ENCODE measurements at regions not wholly inside any gene's neighbourhood (a gene's known extent, or its start where the extent isn't known, plus 50 kb on each side); places are given as distances from the start of the nearest gene placed in this dataset.
"Not testable (repeated sequence)": the region's sequence is repeated elsewhere in the genome, so short reads cannot be mapped to it uniquely, and the experiment has no call there.

DNA sequence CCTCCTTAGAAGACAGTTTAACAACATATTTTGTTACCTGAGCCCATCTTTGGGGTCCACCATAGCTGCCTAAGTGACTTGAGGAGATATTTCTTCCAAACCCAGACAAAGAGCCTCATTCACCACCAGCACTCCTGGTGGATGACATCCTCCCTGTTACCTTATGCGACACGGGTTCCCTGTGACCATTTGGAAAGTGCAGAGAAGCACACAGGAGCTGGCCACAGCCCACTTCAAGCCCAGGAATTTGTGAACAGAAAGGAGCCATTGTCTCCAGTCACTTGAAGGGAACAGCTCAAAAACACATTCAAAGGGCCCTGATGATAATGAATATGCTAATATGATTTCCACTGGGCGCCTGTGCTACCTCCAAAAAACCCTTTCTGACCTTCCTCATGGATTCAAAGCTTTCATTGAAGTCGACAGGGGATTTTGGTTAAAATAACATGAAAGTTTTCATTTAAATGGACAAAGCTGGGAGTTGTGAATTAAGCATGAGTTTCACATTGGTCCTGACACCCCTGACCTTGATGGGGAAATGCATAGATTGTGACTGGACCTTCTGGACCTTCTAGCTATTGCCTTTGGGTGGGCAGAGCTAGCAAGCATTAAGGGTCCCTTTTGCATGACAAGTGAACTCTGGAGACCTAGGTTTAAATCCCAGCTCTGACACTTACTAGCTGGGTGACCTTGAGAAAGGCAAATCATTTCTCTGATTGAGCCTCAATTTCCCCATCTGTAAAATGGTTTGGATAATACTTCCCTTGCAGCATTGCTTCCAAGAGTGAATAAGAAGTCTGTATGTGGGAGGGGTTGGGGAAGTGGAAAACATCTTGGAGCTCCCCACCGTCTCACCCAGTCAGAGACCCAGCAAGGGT lies 83.3 kb upstream of the SIRPA start:
- DNase-seq (ENCODE audit: low read depth in 3 of 3, low spot score in 2 of 3) = no peak

DNA sequence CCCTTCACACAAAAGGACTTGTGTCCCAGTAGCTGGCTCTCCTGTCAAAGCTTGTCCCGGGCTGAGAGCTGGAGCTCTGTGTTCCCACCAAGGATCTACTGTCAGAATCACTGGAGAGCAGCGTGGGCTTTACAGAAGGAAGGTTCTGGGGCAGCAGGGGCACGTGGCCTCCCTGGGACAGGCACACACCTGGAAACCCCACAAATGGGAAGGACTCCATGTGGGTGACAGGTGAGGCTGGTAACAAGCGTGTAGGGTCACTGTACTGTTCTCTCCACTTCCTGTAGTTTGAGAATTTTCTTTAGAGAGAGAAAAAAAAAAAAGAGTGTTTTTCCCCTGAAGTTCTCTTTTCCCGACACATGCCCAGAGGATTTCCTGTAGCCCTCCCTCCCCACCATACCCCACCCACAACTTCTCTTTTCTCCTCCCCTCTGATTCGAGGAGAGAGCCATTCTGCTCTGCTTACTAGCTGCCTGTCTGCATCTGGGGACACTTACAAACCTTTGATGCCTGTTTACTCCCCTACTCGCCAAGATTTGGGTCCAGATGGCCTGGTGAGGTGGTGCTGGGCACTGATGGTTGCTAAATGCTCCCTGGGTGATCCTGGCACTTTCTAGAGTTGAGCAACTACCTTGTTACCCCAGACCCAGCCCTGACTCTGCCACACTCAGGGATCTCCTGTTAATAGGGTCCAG lies 84.1 kb upstream of the SIRPA start:
- DNase-seq (ENCODE audit: low read depth in 3 of 3, low spot score in 2 of 3) = no peak

DNA sequence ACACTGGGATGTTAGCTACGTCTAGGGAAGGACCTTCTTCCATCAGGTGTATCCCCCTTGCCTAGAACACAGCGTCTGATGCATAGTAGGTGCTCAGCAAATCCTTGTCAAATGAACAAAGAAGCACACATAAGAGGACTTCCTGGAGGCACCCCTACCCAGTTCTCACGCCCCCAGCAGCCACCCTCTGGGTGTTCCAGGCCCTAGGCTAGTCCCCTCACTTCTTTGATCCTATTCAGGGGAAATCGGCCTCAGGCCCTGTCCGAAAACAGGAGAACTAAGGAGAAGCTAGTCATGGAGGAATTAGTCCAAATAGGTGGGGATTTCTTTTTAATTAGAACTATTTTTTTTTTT lies 84.7 kb upstream of the SIRPA start:
- DNase-seq (ENCODE audit: low read depth in 3 of 3, low spot score in 2 of 3) = no peak

DNA sequence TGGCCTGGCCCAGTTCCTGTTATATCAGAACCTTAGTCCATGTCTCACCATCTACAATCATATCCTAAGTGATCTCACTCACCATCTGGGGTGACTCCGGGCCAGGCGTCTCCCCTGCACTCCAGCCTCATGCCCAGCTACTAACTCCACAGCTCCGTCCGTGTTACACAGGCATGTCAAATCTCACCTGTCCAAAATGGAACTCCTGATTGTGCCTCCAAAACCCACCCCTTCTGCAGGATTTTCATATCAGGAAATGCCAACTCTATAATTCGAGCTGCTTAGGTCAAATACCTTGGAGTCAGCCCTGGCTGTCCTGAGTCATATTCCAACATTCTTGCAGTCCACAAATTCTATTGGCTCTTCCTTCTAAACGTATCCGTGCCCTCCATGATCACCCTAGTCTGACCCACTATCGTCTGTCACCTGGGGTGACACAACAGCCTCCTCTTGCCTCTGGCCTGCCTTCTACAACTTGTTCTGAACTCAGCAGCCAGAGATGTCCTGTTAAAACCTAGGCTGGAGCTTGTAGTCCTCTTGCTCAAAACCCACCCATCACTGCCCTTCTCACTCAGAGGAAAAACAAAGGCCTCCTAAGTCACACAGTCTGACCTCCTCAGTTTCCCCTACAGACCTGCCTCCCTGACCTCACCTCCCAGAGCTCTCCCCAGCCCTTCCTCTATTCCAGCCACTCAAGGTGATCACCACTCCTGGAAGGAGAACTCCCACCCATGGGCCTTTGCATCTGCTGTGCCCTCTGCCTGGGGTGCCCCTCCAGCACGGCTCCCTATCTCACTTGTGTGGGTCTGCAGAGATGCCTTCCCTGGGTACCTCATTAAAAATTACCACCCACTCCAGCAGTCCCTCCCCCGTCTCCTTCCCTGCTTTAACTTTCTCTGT lies 85.3 kb upstream of the SIRPA start:
- DNase-seq (ENCODE audit: low read depth in 3 of 3, low spot score in 2 of 3) = no peak

DNA sequence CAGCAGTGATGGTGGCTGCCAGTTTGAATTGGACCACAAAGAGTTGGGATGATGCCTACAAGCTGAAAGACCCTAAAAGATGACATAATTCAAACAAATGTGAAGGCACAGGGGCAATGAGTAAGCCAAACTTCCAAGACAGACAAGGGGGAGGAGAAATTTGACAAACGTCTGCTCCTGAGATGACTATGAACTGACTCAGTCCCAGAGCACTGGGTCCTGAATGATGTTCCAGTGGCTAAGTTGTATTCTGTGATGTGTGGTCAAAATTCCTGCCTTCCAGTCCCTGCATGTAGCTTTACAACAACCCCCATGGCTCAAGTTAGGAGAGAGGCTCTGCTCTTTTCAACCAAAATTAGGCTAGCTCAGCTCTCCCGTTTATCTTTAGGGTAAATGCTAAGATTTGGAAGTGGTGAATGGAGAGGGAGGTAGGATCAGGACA lies 86.1 kb upstream of the SIRPA start:
- no peak for DNase-seq (ENCODE audit: low read depth in 3 of 3, low spot score in 2 of 3)

DNA sequence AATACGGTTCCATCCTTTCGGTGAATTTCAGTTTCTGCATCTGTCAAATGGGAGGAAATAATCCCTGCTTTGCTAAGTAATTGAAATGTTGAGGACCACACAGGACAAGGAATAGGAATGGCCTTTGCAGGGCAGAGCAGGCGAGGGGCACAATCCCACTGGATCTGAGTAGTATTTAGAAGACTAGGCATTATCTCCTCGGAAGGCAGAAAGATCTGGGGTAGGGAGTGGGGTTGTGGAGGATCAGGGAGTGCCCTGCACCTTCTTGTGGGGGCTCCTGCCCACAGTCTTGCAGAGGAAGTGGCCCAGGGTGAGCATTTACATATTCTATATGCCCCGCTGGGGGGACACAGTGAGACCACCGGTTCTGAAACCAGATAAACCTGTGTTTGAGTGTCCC lies 87.1 kb upstream of the SIRPA start:
- no peak for DNase-seq (ENCODE audit: low read depth in 3 of 3, low spot score in 2 of 3)

DNA sequence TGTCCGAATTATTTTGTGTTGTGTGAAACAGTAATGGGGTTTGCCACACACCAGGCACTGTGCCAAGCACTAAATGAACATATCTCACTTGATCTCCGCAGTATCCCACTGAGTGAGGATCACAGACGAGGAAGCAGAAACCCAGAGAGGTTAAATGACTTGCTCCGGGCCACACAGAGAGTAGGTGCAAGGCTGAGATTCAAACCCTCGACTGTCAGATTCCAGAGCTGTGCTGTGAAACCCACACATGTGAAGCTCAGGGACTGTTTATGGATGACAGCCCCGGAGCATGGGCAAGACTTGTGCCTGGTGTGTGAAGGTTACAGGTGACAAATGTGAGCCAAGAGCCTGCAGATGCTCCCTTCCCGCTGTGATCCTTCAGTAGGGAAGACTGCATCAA lies 87.8 kb upstream of the SIRPA start:
- no peak for DNase-seq (ENCODE audit: low read depth in 3 of 3, low spot score in 2 of 3)

DNA sequence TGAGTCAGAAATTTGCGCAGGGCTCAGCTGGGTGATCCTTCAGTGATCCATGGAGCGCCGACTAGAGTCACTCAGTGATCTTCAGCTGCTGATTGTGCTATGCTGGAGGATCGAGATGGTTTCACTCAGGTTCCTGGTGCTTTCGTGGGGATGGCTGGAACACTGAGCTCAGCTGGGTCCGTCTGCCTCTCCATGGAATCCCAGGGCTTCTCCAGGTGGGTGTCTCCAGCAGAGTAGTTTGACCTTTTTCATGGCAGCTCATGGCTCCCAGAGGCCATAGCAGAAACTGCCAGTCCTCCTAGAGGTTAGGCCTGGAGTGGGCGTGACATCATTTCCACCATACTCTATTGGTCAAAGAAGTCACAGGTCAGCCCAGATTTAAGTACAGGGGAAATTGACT lies 88.8 kb upstream of the SIRPA start:
- no peak for DNase-seq (ENCODE audit: low read depth in 3 of 3, low spot score in 2 of 3)

DNA sequence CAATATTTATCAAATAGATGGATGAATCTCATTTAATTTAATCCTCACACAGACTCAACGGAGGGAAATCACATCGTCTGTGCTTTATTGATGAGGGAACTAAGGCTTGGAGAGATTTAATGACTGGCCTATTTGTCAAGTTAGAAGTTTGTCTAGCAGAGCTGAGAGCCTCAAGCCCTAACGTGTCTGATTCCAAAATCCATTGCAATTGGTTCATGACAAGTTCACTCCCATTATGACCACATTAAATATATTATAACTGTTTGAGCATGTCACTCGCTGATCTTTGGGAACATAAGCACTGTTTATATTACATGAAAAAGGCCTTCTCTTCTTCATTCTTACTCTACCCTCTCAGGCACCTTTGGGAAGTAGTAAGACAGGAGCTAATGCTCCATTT lies 89.4 kb upstream of the SIRPA start:
- DNase-seq (ENCODE audit: low read depth in 3 of 3, low spot score in 2 of 3) = no peak

DNA sequence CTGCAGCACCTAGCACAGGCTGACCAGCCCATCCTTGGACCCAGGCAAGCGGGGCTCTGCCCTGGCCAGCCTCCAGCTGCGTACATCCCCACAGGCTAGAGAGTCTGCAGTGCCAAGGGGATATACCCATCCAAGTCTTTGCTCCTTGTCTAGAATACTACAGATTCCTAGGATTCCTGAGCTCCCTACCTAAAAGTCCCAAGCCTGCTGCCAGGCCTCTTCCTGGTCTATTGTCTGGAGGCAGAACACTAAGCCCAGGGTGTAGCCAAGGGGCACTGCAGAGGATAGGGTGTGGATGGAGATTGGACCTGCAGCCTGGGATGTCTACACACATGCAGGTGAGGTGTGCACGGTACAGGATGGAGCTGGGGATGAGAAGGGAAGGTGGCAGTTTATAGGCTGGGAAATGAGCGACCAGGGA lies 90.0 kb upstream of the SIRPA start:
- DNase-seq (ENCODE audit: low read depth in 3 of 3, low spot score in 2 of 3) = no peak

DNA sequence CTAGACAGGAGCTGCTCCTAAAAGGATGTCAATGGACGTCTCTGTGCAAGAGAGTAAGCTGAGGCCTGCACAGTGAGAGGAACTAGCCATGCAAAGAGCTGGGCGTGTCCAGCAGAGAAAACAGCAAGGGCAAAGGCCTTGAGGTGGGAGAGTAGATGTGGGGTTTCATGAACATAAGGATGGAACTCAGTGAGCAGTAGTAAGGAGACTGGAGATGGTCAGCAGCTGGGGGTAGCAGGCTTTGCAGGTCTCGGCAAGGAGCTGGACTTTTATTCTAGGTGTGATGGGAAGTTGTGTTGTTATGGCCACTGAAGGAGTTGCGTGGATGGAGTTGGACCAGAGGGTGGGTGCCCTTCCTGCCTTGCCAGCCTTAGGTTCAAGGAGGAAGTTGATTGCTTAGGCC lies 90.7 kb upstream of the SIRPA start:
- no peak for DNase-seq (ENCODE audit: low read depth in 3 of 3, low spot score in 2 of 3)

DNA sequence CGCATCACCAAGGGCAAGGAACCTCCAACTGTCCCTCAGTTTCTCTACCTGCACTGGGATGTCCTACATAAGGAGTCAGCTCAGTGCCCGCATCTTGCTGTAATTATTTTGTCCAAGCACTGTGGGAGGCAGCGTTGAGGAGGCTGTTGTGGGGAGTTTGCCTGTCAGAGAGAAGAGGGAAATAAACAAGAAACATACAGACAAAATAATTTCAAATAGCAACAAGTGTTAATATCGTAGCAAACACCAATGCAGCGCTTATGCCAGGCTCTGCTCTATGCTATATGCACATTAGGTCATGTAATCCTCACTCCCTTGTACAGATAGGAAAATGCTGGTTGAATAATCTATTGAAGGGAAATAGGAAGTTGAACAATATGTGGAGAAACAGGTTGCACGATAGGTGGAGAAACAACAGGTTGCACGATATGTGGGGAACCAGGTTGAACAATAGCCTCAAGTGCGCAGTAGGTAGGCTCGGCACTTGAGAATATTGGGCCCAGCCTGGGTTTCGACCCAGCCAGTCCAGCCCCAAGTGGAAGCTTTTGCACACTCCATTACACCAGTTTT lies 91.2 kb upstream of the SIRPA start:
- no peak for DNase-seq (ENCODE audit: low read depth in 3 of 3, low spot score in 2 of 3)

DNA sequence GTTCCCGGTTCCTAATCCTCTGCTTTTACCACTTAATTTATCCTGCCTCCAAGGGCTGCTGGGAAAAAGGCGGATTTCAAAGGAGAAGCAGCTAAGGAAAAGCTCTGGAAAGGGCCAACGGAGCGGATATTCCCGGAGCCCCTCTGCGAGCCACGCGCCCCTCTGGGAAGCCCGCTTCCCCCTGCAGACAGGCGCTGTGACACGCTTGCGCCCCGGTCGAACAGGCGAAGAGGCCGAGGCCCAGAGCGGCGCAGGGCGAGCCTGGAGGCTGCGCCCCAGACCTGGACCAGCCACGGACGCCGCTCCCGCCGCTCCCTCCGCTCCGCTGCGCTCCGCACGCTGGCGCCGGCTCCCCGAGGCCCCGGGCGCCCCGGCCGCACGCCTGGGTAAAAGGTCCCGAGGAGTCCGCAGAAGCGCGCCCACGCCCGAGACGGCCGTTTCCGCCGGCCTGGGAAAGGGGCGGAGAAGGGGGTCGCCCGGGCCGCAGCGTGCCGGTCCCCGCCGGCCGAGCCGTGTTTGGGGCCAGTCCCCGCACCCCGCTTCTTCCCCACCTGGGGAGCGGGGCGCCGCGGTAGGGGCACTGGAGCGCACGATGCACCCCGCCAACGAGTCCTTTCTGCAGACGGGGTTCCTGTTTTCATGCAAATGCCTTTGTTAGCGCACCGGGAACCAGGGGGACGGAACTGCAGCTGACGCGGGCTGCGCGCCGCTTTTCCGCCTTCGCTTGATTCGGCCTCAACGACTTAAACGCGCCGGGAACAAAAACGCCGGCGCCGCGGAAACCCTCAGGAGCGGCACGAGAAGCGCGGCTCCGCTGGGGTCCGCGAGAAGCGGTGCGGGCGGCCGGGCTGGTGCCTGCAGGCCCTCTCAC lies 91.9 kb upstream of the SIRPA start:
- no peak for DNase-seq (ENCODE audit: low read depth in 3 of 3, low spot score in 2 of 3)

DNA sequence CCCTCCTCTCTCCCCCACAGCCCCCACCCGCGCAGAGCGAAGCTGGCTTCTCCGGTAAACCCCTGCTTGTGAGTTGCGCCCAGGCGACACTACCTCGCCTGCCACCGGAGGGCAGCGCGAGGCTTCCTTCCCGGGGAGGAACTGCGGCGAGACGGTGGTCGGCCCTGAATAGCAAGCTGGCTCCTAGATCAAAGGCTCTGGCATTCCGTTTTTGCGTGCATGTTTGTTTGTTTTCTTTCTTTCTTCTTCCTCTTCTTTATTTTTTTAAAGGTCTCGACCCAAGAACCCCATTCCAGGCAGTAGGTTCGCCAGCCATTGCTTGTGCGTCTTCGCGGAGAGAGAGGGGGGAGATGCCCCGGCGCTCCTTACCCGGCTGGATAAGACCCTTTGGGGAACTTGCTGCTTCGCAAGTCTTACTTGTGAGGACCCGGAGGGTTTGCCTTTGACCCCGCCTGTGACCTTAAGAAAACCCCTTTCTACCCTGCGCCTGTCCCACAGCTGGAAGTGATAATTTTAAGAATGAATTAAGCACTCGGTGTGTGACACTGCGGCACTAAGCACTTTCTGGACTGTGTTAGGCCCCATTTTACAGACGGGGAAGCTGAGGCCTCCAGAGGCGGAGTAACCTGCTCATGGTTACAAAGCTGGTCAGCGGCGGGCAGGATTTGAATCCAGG lies 92.7 kb upstream of the SIRPA start:
- DNase-seq (ENCODE audit: low read depth in 3 of 3, low spot score in 2 of 3) = peak in 1 of 3 donors; percentile 63

DNA sequence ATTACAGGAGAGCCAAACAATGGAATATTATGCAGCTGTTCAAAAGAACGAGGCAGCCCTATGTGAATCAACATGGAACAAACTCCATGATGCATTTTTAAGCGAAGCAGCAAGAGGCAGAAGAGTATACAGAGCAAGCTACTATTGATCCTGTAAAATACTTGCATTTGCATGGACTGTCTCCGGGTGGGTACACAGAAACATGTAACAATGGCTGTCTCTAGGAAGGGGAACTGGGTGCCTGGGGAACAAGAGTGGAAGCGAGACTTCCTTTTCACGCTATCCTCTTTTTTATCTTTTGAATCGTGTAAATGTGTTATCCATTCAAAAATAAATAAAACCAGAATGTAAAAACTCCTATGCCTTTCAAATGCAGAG lies 93.3 kb upstream of the SIRPA start:
- DNase-seq (ENCODE audit: low read depth in 3 of 3, low spot score in 2 of 3) = no peak

DNA sequence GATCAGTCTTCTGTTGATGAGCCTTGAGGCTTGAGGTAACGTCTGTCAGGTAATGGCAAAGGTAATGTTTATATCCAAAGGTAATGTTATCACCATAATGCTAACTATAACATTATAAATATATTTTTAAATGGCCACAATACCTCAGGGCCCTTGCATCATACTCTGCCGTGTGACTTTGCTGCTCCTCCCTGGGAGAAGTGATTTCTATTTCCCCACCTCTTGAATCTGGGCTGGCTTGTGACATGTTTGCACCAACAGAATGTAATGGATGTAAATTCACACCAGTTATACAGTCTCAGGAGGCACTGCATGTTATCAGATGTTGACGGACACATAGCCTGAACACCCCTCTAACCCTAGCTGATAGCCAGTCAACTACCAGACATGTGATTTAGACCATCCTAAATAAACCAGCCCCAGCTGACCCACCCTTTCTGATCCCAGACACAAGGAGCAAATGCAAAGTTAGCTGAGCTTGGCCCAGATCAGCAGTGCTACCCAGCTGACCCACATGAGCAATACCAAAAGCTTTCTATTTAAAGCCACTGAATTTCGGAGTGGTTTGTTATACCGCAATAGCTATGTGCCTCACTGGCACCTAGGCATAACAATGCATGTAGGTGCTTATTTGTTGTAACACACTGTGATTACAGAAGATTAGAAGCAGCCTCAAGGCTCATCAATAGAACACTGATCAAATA lies 93.8 kb upstream of the SIRPA start:
- no peak for DNase-seq (ENCODE audit: low read depth in 3 of 3, low spot score in 2 of 3)

DNA sequence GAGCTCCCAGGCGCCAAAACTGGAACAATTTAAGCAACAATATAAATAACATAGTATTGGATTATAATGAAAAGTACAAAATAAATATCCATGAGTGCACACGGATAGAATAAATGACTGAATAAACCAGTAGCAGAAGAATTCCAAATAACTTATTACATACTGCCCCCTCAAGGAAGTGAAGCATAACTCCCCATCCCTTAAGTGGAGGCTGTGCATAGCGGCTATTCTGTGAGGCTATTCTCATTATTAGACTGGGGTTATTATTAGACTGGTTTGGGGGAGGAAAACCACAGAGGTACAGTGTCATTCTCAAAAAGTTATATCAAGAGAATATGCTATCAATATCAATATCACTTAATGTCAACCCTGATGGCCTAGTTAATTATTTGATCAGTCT lies 94.4 kb upstream of the SIRPA start:
- DNase-seq (ENCODE audit: low read depth in 3 of 3, low spot score in 2 of 3) = no peak

DNA sequence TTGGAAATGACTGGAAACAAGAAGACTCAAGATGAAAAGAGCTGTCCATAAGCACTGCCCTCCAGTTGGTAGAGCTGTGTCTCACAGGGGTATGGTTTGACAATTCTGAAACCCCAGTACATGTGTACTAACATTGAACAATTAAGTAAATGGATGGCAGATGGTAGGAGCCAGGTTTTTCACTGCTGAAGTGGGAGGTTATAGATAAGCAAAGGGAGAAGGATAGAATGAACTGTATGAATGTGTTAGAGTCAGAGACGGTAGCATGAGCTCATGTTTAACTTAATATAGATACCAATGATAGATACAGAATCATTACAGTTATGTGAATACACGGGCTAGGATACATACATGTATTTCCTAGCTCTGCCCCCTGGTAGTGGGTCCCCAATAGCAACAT lies 95.0 kb upstream of the SIRPA start:
- no peak for DNase-seq (ENCODE audit: low read depth in 3 of 3, low spot score in 2 of 3)

DNA sequence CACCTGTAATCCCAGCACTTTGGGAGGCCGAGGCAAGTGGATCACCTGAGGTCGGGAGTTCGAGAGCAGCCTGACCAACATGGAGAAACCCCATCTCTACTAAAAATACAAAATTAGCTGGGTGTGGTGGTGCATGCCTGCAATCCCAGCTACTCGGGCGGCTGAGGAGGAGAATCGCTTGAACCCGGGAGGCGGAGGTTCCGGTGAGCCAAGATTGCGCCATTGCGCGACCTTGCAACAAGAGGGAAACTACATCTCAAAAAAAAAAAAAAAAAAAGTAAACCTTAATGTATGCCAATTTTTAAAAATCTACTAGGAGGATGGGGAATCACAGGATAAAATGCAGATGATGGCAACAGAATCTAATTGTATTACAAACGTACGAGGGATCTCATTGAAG lies 95.5 kb upstream of the SIRPA start:
- DNase-seq (ENCODE audit: low read depth in 3 of 3, low spot score in 2 of 3) = not testable (repeated sequence)

All from right renal cortex interstitium (tissue), 3 donors.